Progenitor cell of endocrine pancreas (in vitro differentiated cells): ENCODE measurements at regions not wholly inside any gene's neighbourhood (a gene's known extent, or its start where the extent isn't known, plus 50 kb on each side); places are given as distances from the start of the nearest gene placed in this dataset.

Experiments used
- DNase-seq: peaks from one replicate; pipeline ENCODE4 v3.0.0; 2021; ENCODE audit warnings: low spot score; ENCODE audit not compliant: unreplicated experiment
- H3K27ac Mint-ChIP-seq: 2 replicates; pipeline ENCODE4 v1.8.0; 2021; ENCODE audit warnings: mild to moderate bottlenecking, moderate library complexity, mixed read lengths
- H3K27me3 Mint-ChIP-seq: 2 replicates; pipeline ENCODE4 v1.8.0; 2021; ENCODE audit warnings: mixed read lengths
- H3K36me3 Mint-ChIP-seq: 2 replicates; pipeline ENCODE4 v1.8.0; 2022; ENCODE audit warnings: mixed read lengths; ENCODE audit not compliant: insufficient read depth
- H3K4me1 Mint-ChIP-seq: 2 replicates; pipeline ENCODE4 v1.8.0; 2021; ENCODE audit warnings: low read depth, mixed read lengths
- H3K4me3 Mint-ChIP-seq: 2 replicates; pipeline ENCODE4 v1.8.0; 2021; ENCODE audit warnings: low read depth, mild to moderate bottlenecking, moderate library complexity, mixed read lengths
- H3K9me3 Mint-ChIP-seq: 2 replicates; pipeline ENCODE4 v1.8.0; 2021; ENCODE audit warnings: low read depth, mixed read lengths
- CTCF ChIP-seq: fragments of 200-600 bp; sonication (generic); IDR thresholded peaks from one replicate; pipeline ENCODE4 v1.5.0; 2021; ENCODE audit warnings: antibody characterized with exemption, mild to moderate bottlenecking; ENCODE audit not compliant: unreplicated experiment

GRCh38 chr4:112858751-112859150, 190.7 kb upstream of the ANK2 start:
- Mint-ChIP-seq H3K36me3 (no peaks in the 10 kb centered on the region), H3K4me1 (peaks cover 18% of the 10 kb centered on the region), H3K27me3 (no peaks in the 10 kb centered on the region), H3K27ac (no peak overlapping the region), H3K4me3 (no peak overlapping the region), H3K9me3 (no peaks in the 10 kb centered on the region)
- no peak for TF ChIP-seq CTCF
- DNase-seq: no peak

DNA sequence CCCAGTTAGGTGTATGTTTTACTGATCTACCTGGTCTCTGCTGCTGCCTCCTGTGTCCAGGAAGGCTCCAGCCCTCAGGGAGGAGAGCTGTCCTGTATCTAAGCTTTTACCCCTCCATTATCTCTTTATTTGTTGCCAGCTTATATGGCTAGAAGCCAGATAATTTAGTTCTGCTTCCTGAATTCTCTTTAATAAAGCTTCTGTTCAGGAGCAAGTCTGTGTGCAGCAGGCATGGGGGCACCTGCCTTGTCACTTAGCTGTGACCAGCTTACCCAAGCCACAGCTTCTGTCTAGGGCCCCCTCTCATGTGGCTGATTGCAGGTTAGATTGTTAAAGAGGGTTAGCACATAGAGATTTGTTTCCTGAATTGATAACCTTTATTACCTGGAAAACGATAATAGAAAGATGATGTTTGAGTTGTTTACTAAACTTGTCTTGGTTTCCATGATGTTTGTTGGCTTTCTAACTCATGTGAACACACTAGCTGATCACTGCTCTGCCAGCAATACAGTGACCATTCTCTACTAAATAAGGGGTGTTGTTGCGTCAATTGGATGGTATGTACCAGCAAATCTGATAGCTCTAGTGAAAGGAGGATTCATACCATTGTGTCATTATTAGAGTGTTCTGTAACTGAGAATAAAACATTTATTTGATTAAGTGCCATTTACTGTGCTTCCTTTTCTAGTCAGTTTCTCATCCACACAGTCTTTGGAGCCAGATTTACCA, 189.8 kb upstream of the ANK2 start:
- H3K36me3 Mint-ChIP-seq: no peaks in the 10 kb centered on the region
- H3K4me3 Mint-ChIP-seq: no peak overlapping the region
- no peak overlapping the region for H3K27ac Mint-ChIP-seq
- DNase-seq: no peak
- H3K4me1 Mint-ChIP-seq: peaks cover 16% of the 10 kb centered on the region
- no peaks in the 10 kb centered on the region for H3K9me3 Mint-ChIP-seq
- TF ChIP-seq CTCF: no peak
- no peaks in the 10 kb centered on the region for H3K27me3 Mint-ChIP-seq

GRCh38 chr4:112860830-112861690, 188.4 kb upstream of the ANK2 start:
- H3K4me1 Mint-ChIP-seq: peaks cover 14% of the 10 kb centered on the region
- H3K27me3 Mint-ChIP-seq: no peaks in the 10 kb centered on the region
- no peak for DNase-seq
- H3K9me3 Mint-ChIP-seq: no peaks in the 10 kb centered on the region
- no peaks in the 10 kb centered on the region for H3K36me3 Mint-ChIP-seq
- peak overlapping the region; percentile 73 for H3K27ac Mint-ChIP-seq
- no peak overlapping the region for H3K4me3 Mint-ChIP-seq
- TF ChIP-seq CTCF: no peak

DNA sequence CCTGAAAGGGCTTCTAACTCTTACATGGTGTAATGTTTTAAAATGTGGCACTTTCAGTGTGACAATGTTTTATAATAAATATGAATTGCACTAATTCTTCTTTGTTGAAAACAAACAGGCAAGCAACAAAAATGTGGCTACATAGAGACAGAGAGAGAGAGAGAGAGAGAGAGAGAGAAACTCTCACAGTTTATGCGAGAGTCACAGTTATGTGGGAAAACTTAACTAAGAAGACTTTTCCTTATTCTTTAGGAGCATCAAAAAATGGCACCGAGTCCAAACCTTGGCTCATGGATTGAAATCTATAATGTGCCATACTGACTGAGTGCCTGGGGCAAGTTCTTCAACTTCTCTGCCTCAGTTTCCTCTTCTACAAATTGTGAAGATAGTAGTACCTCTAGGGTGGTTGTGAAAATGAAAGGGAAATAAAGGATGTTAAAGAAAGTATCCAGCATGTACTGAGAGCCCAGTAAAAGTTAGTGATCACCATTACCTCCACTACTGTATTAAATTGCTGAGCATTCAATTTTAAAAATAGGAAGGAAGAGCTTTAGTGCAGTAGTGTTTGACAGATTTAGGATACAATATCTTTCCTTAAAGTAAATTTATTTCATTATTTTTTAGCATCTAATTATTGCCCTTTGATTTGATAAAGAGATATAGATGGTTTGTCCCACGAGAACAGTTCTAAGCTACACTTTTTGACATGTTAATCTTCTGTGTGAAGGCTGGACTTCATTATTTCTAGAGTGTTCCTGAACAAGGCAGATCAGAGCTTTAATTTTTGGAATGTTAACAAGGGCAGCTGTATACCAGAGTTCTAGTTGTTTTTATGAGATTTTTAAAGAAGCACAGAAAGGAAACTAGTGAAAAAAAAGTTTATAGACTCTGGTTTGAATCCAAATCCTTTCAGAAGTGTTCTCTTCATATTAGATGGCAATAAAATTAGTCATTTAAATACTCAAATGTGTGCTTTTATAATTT, 187.5 kb upstream of the ANK2 start:
- no peak for DNase-seq
- peak overlapping the region; percentile 29 for H3K27ac Mint-ChIP-seq
- H3K4me1 Mint-ChIP-seq: peaks cover 15% of the 10 kb centered on the region
- TF ChIP-seq CTCF: no peak
- H3K4me3 Mint-ChIP-seq: no peak overlapping the region
- no peaks in the 10 kb centered on the region for H3K36me3 Mint-ChIP-seq
- H3K9me3 Mint-ChIP-seq: no peaks in the 10 kb centered on the region
- H3K27me3 Mint-ChIP-seq: no peaks in the 10 kb centered on the region

- Mint-ChIP-seq H3K9me3 (no peaks in the 10 kb centered on the region), H3K4me3 (no peak overlapping the region), H3K4me1 (peaks cover 10% of the 10 kb centered on the region), H3K27me3 (no peaks in the 10 kb centered on the region), H3K27ac (no peak overlapping the region), H3K36me3 (no peaks in the 10 kb centered on the region)
- no peak for DNase-seq
- TF ChIP-seq CTCF: no peak
Observed at GRCh38 chr4:112865443-112865842, 184.0 kb upstream of the ANK2 start.
